ENCODE measurements at regions not wholly inside any gene's neighbourhood (a gene's known extent, or its start where the extent isn't known, plus 50 kb on each side); places are given as distances from the start of the nearest gene placed in this dataset.

DNA sequence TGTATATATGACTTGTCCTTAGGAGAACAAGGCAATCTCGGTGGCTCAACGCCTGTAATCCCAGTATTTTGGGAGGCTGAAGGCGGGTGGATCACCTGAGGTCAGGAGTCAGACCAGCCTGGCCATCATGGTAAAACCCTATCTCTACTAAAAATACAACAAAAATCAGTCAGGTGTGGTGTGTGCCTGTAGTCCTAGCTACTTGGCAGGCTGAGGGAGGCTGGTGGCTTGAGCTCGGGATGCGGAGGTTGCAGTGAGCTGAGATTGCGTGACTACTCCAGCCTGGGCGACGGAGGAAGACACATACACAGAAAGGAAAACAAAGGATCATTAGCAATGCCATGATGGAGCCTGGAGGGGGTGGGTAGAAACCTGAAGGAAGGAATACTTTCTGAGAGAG is 166.6 kb upstream of the RREB1 start:
- Histone ChIP-seq H3K4me1 (ENCODE audit: control insufficient read depth, extremely low read depth, insufficient read depth, low read length) (no peaks in the 10 kb centered on the region), H3K27me3 (ENCODE audit: control insufficient read depth in 2 of 2, insufficient read depth in 2 of 2, low read length in 2 of 2) (no peaks in the 10 kb centered on the region), H3K4me3 (replicated peaks in 1 of 3; ENCODE audit: insufficient read depth in 1 of 3, low read depth in 1 of 3, low read length in 3 of 3) (no peak overlapping the region), H3K9me1 (replicated peaks; ENCODE audit: control insufficient read depth, extremely low read depth, insufficient read depth, low read length) (no peaks in the 10 kb centered on the region), H3K9ac (replicated peaks; ENCODE audit: extremely low read depth, insufficient read depth, low read length) (no peak overlapping the region), H3K79me2 (ENCODE audit: control insufficient read depth, insufficient read depth, low read length) (no peaks in the 10 kb centered on the region), H4K20me1 (replicated peaks; ENCODE audit: control insufficient read depth, extremely low read depth, insufficient read depth, low read length) (no peaks in the 10 kb centered on the region), H3K27ac (ENCODE audit: insufficient read depth, low read depth, low read length) (no peak overlapping the region), H3K4me2 (ENCODE audit: insufficient read depth, low read length) (no peak overlapping the region), H3K9me3 (replicated peaks; ENCODE audit: control insufficient read depth, insufficient read depth, low read length) (no peaks in the 10 kb centered on the region), H2AFZ (ENCODE audit: low read depth, low read length) (no peak overlapping the region), H3K36me3 (ENCODE audit: control insufficient read depth in 2 of 2, extremely low read depth in 1 of 2, insufficient read depth in 2 of 2, low read length in 2 of 2) (no peaks in the 10 kb centered on the region)
- TF ChIP-seq FOS (IDR thresholded peaks at IDR 0.05; ENCODE audit: borderline replicate concordance, insufficient read depth, low read length) (no peak), MYC (IDR thresholded peaks at IDR 0.05; ENCODE audit: low read depth, low read length) (no peak), POLR2A (IDR thresholded peaks at IDR 0.05; ENCODE audit: low read depth, low read length) (no peak), POLR2AphosphoS5 (IDR thresholded peaks at IDR 0.05; ENCODE audit: insufficient read depth, low read depth, low read length) (no peak), JUN (IDR thresholded peaks at IDR 0.05; ENCODE audit: borderline replicate concordance, insufficient read depth, insufficient read length, low read depth) (no peak), EZH2 (IDR thresholded peaks at IDR 0.05; ENCODE audit: borderline replicate concordance, low read depth, low read length, severe bottlenecking) (no peak), GATA2 (IDR thresholded peaks at IDR 0.05; ENCODE audit: insufficient read depth, insufficient read length, low read depth, low read length) (no peak)
- TF ChIP-seq, protein P1, sequence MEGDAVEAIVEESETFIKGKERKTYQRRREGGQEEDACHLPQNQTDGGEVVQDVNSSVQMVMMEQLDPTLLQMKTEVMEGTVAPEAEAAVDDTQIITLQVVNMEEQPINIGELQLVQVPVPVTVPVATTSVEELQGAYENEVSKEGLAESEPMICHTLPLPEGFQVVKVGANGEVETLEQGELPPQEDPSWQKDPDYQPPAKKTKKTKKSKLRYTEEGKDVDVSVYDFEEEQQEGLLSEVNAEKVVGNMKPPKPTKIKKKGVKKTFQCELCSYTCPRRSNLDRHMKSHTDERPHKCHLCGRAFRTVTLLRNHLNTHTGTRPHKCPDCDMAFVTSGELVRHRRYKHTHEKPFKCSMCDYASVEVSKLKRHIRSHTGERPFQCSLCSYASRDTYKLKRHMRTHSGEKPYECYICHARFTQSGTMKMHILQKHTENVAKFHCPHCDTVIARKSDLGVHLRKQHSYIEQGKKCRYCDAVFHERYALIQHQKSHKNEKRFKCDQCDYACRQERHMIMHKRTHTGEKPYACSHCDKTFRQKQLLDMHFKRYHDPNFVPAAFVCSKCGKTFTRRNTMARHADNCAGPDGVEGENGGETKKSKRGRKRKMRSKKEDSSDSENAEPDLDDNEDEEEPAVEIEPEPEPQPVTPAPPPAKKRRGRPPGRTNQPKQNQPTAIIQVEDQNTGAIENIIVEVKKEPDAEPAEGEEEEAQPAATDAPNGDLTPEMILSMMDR (IDR thresholded peaks at IDR 0.05; ENCODE audit: extremely low read depth in 1 of 2, insufficient read depth in 1 of 2, low read depth in 1 of 2, low read length in 2 of 2) = no peak
- TF ChIP-seq, protein P2, sequence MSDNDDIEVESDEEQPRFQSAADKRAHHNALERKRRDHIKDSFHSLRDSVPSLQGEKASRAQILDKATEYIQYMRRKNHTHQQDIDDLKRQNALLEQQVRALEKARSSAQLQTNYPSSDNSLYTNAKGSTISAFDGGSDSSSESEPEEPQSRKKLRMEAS (IDR thresholded peaks at IDR 0.05; ENCODE audit: insufficient read depth, insufficient read length) = no peak
- DNase-seq (ENCODE audit: low read depth, low spot score) = no peak
- no peak for FAIRE-seq
- POLR2A ChIA-PET = no interaction called here
- BruUV-seq (replicated peaks) = no TSS peak
- CTCF ChIA-PET = no interaction called here
- intact Hi-C loops (cut with micrococcal nuclease) (no loop called here), dilution Hi-C loops (cut with MboI; ENCODE audit: extremely low pct_ligation_motif_present, low sequenced_read_pairs) (no loop called here)
